GM23338 (cell line): ENCODE measurements at regions not wholly inside any gene's neighbourhood (a gene's known extent, or its start where the extent isn't known, plus 50 kb on each side); places are given as distances from the start of the nearest gene placed in this dataset.

Source experiments
- CREB1 ChIP-seq: fragments of 250-450 bp; sonication (Bioruptor Pico); IDR thresholded peaks from 2 replicates; pipeline ENCODE4 v1.5.0; 2020; ENCODE audit warnings: low read depth, mild to moderate bottlenecking, moderate library complexity
- EZH2 ChIP-seq: fragments of 200-600 bp; sonication (generic); IDR thresholded peaks from one replicate; pipeline ENCODE4 v1.8.0; 2017; ENCODE audit warnings: antibody characterized with exemption, mild to moderate bottlenecking, low read depth; ENCODE audit not compliant: unreplicated experiment
- EZH2phosphoT487 ChIP-seq: fragments of 200-600 bp; sonication (generic); IDR thresholded peaks from one replicate; pipeline ENCODE4 v1.8.1; 2018; ENCODE audit warnings: antibody characterized with exemption; ENCODE audit not compliant: unreplicated experiment
- NANOG ChIP-seq: IDR thresholded peaks from 2 replicates; pipeline ENCODE4 v1.6.1; 2016; ENCODE audit warnings: antibody characterized with exemption, borderline replicate concordance
- POLR2AphosphoS5 ChIP-seq: IDR thresholded peaks from 2 replicates; pipeline ENCODE4 v1.6.1; 2016; ENCODE audit warnings: antibody characterized with exemption, low read depth
- TF ChIP-seq, protein P1 (sequence below), 2 experiments: fragments of 200-600 bp in 1 of 2; sonication (generic) in 1 of 2; conservative IDR thresholded peaks; 2 replicates each; pipeline versions ENCODE4 v1.5.1 to v1.6.1; 2016 to 2017; ENCODE audit warnings: antibody characterized with exemption in 2 of 2, low read depth in 2 of 2, mild to moderate bottlenecking in 2 of 2, moderate library complexity in 1 of 2
- TF ChIP-seq, protein P2 (sequence below): IDR thresholded peaks from one replicate; pipeline ENCODE4 v1.6.1; 2018; ENCODE audit warnings: antibody characterized with exemption; ENCODE audit not compliant: unreplicated experiment

DNA sequence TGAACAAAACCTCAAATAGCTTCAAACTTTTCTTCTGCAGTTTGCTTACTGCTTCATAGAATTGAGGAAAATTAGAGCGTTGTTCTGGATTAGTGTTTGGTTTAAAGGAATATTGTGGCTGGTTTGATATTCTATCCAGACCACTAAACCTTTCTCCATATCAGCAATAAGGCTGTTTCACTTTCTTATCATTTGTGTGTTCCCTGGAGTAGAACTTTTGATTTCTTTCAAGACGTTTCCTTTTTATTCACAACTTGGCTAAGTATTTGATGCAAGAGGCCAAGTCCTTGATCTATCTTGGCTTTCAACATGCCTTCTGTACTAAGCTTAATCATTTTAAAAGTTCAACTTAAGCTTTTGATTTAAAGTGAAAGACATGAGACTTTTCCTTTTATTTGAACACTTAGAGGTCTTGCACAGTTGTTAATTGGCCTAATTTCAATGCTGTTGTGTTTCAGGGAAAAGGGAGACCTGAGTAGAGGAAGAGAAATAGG, 359.1 kb downstream of the S1PR1 start:
- TF ChIP-seq, protein P1, sequence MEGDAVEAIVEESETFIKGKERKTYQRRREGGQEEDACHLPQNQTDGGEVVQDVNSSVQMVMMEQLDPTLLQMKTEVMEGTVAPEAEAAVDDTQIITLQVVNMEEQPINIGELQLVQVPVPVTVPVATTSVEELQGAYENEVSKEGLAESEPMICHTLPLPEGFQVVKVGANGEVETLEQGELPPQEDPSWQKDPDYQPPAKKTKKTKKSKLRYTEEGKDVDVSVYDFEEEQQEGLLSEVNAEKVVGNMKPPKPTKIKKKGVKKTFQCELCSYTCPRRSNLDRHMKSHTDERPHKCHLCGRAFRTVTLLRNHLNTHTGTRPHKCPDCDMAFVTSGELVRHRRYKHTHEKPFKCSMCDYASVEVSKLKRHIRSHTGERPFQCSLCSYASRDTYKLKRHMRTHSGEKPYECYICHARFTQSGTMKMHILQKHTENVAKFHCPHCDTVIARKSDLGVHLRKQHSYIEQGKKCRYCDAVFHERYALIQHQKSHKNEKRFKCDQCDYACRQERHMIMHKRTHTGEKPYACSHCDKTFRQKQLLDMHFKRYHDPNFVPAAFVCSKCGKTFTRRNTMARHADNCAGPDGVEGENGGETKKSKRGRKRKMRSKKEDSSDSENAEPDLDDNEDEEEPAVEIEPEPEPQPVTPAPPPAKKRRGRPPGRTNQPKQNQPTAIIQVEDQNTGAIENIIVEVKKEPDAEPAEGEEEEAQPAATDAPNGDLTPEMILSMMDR (conservative IDR thresholded peaks at IDR 0.05; ENCODE audit: low read depth in 2 of 2): no peak
- no peak for TF ChIP-seq EZH2
- TF ChIP-seq EZH2phosphoT487: no peak
- TF ChIP-seq POLR2AphosphoS5: no peak
- TF ChIP-seq, protein P2, sequence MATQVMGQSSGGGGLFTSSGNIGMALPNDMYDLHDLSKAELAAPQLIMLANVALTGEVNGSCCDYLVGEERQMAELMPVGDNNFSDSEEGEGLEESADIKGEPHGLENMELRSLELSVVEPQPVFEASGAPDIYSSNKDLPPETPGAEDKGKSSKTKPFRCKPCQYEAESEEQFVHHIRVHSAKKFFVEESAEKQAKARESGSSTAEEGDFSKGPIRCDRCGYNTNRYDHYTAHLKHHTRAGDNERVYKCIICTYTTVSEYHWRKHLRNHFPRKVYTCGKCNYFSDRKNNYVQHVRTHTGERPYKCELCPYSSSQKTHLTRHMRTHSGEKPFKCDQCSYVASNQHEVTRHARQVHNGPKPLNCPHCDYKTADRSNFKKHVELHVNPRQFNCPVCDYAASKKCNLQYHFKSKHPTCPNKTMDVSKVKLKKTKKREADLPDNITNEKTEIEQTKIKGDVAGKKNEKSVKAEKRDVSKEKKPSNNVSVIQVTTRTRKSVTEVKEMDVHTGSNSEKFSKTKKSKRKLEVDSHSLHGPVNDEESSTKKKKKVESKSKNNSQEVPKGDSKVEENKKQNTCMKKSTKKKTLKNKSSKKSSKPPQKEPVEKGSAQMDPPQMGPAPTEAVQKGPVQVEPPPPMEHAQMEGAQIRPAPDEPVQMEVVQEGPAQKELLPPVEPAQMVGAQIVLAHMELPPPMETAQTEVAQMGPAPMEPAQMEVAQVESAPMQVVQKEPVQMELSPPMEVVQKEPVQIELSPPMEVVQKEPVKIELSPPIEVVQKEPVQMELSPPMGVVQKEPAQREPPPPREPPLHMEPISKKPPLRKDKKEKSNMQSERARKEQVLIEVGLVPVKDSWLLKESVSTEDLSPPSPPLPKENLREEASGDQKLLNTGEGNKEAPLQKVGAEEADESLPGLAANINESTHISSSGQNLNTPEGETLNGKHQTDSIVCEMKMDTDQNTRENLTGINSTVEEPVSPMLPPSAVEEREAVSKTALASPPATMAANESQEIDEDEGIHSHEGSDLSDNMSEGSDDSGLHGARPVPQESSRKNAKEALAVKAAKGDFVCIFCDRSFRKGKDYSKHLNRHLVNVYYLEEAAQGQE: no peak
- no peak for TF ChIP-seq CREB1 (CRISPR knock-in tag)
- TF ChIP-seq NANOG: no peak
